ENCODE measurements at regions not wholly inside any gene's neighbourhood (a gene's known extent, or its start where the extent isn't known, plus 50 kb on each side); places are given as distances from the start of the nearest gene placed in this dataset.

DNA sequence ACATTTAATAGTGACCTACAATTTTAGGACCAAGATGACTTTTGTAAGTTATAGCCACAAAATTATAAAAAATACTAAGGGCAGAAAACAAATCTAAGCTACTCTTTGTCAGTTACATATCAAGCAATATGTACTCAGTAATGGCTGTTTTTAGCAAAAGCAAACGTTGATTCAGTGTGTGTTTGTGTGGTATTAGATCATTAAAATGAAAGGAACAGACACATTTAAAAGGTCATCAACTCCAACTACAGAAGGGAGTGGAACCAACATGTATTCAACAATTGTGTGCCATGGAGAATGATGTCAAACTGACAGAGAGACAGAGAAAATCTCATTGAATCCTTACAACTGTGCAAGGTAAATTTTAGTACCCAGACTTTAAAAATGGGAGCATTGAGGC lies 268.8 kb upstream of the STT3B start:
- H3K27ac ChIP-seq, result no peak overlapping the region
- H3K79me2 ChIP-seq (ENCODE audit: insufficient read depth, low read depth), result no peaks in the 10 kb centered on the region
- H3K36me3 ChIP-seq (ENCODE audit: insufficient read depth), result no peaks in the 10 kb centered on the region
- H4K20me1 ChIP-seq (ENCODE audit: insufficient read depth), result no peaks in the 10 kb centered on the region
- no peak overlapping the region for H3K9ac ChIP-seq
- no peak overlapping the region for H2AFZ ChIP-seq (ENCODE audit: low read depth)
- no peaks in the 10 kb centered on the region for H3K27me3 ChIP-seq (ENCODE audit: insufficient read depth, low read depth)
- TF ChIP-seq, protein P1, sequence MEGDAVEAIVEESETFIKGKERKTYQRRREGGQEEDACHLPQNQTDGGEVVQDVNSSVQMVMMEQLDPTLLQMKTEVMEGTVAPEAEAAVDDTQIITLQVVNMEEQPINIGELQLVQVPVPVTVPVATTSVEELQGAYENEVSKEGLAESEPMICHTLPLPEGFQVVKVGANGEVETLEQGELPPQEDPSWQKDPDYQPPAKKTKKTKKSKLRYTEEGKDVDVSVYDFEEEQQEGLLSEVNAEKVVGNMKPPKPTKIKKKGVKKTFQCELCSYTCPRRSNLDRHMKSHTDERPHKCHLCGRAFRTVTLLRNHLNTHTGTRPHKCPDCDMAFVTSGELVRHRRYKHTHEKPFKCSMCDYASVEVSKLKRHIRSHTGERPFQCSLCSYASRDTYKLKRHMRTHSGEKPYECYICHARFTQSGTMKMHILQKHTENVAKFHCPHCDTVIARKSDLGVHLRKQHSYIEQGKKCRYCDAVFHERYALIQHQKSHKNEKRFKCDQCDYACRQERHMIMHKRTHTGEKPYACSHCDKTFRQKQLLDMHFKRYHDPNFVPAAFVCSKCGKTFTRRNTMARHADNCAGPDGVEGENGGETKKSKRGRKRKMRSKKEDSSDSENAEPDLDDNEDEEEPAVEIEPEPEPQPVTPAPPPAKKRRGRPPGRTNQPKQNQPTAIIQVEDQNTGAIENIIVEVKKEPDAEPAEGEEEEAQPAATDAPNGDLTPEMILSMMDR (conservative IDR thresholded peaks at IDR 0.05; ENCODE audit: low read depth, low read length), result no peak
- no peak overlapping the region for H3K4me3 ChIP-seq (IDR thresholded peaks at IDR 0.05; ENCODE audit: insufficient read depth, low read depth, low read length)
- H3K4me1 ChIP-seq (ENCODE audit: low read depth, poor library complexity, severe bottlenecking), result no peaks in the 10 kb centered on the region
- H3K4me2 ChIP-seq, result no peak overlapping the region

DNA sequence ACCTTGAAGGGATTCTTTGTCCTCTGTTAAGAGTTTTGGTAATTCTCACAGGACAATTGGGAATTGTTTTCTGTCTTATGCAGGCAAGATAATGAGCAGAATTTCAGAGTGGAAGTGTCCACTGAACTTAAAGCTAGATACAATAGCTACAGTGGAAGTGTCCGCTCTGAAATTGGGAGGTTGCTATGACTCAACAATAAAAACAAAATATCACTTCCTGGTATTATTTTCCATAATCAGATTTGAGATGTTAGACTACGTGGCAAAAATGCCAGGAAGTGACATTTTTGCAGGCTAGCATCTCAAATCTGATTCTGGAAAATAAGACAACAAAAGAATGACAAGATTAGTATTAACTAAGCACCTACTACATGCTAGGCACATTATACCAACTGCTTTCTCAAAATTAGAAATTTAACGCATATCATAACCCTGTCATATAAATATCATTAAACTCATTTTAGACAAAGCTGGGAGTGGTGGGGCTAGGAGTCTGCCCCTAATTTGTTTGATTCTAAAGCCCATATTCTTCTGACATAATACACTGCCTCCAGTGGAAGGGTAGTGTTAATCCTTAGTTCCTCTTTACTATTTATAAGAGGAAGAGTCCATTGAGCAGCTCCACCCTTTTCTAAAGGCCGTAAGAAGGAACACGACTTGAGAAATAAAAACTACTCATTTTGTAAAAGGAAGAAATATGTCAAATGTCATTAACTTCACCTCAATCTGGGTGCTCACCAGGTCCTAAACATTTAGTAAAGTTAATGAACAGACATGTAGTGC lies 266.9 kb upstream of the STT3B start:
- Histone ChIP-seq H3K36me3 (ENCODE audit: insufficient read depth) (no peaks in the 10 kb centered on the region), H3K4me2 (no peak overlapping the region), H3K4me3 (IDR thresholded peaks at IDR 0.05; ENCODE audit: insufficient read depth, low read depth, low read length) (no peak overlapping the region), H3K27me3 (ENCODE audit: insufficient read depth, low read depth) (no peaks in the 10 kb centered on the region), H3K4me1 (ENCODE audit: low read depth, poor library complexity, severe bottlenecking) (no peaks in the 10 kb centered on the region), H2AFZ (ENCODE audit: low read depth) (no peak overlapping the region), H3K9ac (no peak overlapping the region), H3K79me2 (ENCODE audit: insufficient read depth, low read depth) (no peaks in the 10 kb centered on the region), H4K20me1 (ENCODE audit: insufficient read depth) (no peaks in the 10 kb centered on the region), H3K27ac (no peak overlapping the region)
- TF ChIP-seq, protein P1 (conservative IDR thresholded peaks at IDR 0.05; ENCODE audit: low read depth, low read length), result no peak

DNA sequence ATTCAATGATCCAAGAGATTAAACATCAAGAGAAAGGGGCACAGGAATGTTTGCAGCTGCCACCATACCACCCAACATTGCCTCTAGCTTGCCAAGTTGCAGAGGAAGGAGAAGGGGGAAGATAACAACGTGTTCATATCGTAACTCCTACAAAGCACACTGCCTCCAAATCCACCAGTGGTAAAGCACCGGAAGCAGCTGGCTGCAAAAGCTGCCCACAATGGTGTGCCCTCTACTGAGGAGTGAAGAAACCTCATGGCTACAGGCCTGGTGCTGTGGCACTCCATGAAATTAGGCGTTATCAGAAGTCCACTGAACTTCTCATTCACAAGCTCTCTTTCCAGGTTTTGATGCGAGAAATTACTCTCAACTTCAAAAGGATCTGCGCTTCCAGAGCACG lies 263.9 kb upstream of the STT3B start:
- no peak overlapping the region for H2AFZ ChIP-seq (ENCODE audit: low read depth)

DNA sequence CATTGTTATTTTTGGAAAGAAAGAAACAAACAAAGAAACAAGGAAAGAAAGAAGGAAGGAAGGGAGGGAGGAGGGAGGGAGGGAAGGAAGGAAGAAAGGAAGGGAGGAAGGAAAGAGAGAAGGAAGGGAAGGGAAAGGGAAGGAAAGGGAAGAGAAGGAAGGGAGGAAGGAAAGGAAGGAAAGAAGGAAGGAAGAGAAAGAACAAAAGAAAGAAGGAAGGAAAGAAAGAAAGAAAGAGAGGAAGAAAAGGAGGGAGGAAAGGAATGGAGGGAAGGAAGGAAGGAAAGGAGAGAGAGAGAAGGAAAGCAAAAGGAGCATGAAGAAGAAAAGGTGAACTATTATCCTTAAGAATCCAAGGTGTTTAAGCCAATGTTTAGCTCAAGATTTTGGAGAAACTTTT lies 262.7 kb upstream of the STT3B start:
- Histone ChIP-seq H2AFZ (ENCODE audit: low read depth) (no peak overlapping the region), H3K36me3 (ENCODE audit: insufficient read depth) (no peaks in the 10 kb centered on the region), H4K20me1 (ENCODE audit: insufficient read depth) (no peaks in the 10 kb centered on the region), H3K9ac (no peak overlapping the region), H3K4me3 (IDR thresholded peaks at IDR 0.05; ENCODE audit: insufficient read depth, low read depth, low read length) (no peak overlapping the region), H3K79me2 (ENCODE audit: insufficient read depth, low read depth) (no peaks in the 10 kb centered on the region), H3K27ac (no peak overlapping the region), H3K4me1 (ENCODE audit: low read depth, poor library complexity, severe bottlenecking) (no peaks in the 10 kb centered on the region), H3K27me3 (ENCODE audit: insufficient read depth, low read depth) (no peaks in the 10 kb centered on the region), H3K4me2 (no peak overlapping the region)
- TF ChIP-seq, protein P1 (conservative IDR thresholded peaks at IDR 0.05; ENCODE audit: low read depth, low read length), result no peak

More for the DNA sequence above, 263.9 kb upstream of the STT3B start:
- TF ChIP-seq, protein P1 (conservative IDR thresholded peaks at IDR 0.05; ENCODE audit: low read depth, low read length), result no peak
- Histone ChIP-seq H3K27ac (no peak overlapping the region), H3K4me3 (IDR thresholded peaks at IDR 0.05; ENCODE audit: insufficient read depth, low read depth, low read length) (no peak overlapping the region), H4K20me1 (ENCODE audit: insufficient read depth) (no peaks in the 10 kb centered on the region), H3K9ac (no peak overlapping the region), H3K36me3 (ENCODE audit: insufficient read depth) (no peaks in the 10 kb centered on the region), H3K79me2 (ENCODE audit: insufficient read depth, low read depth) (no peaks in the 10 kb centered on the region), H3K27me3 (ENCODE audit: insufficient read depth, low read depth) (no peaks in the 10 kb centered on the region), H3K4me2 (no peak overlapping the region), H3K4me1 (ENCODE audit: low read depth, poor library complexity, severe bottlenecking) (no peaks in the 10 kb centered on the region)
